Superior temporal gyrus (tissue), 1 donor: ENCODE measurements at regions not wholly inside any gene's neighbourhood (a gene's known extent, or its start where the extent isn't known, plus 50 kb on each side); places are given as distances from the start of the nearest gene placed in this dataset.

Experiments
- DNase-seq: peaks from one replicate; pipeline ENCODE4 v3.0.0-alpha.2; 2016; ENCODE audit errors: extremely low spot score

DNA sequence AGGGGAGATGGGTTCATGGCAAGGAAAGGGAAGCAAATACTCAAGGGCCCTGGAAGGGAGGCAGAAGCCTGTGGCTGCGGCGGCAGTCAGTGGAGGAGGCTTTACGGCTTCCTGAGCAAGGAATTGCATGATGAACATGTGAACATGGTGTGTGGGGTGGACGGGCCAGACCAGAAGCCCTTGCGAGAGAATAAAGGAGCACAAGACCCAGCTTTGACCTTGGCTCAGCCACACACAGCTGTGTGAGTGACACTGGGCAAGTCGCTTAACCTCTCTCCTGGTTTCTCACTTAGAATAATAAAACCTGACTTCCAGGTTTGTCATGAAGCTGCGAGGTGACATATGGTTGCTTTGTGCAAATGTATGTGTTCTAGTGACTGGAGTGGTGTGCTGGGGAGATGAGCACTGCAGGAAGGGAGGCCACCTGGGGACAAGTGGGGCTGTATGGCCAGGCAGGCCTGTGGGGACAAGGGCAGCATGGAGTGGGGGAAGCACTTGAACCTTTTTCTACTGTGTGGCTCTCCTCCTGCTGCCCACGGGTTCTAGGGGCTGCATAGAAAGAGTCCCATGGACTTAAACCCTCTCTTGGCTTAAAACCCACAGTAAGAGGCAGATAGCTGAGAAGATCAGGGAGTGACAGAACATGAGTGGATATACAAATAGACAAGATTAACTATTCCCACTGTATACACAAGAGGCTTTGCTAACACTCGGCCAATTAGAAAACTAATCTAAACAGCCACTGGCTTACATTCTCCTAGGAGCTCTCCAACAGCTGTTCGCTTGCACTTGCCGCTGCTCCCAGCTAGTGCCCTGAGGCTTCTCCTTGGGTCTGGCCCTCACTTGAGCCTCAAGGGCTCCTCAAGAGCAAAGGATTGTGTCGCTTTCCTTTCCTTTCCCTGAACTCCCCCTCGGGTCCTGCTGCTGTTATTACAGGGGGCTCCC is 67.3 kb upstream of the CDON start:
- DNase-seq, result no peak

DNA sequence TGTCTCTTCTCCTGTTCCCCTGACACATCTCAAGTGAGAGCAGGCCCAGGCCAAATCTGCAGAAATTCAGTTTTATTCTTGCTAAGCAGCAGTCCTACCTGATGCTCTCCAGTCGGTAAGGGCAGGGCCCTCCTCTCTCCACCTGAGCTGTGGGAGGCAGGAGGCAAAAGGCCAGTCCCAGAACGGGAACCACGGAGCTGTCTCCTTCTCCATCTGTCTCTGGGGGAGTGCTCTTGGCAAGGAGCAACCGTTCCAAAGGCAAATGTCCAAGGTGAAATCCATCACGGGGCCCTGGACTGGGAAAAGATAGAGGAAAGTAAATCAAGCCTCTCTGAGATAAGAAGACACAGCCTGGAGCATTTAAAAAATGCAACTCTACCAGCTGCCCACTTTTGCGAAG is 65.2 kb upstream of the CDON start:
- no peak for DNase-seq

DNA sequence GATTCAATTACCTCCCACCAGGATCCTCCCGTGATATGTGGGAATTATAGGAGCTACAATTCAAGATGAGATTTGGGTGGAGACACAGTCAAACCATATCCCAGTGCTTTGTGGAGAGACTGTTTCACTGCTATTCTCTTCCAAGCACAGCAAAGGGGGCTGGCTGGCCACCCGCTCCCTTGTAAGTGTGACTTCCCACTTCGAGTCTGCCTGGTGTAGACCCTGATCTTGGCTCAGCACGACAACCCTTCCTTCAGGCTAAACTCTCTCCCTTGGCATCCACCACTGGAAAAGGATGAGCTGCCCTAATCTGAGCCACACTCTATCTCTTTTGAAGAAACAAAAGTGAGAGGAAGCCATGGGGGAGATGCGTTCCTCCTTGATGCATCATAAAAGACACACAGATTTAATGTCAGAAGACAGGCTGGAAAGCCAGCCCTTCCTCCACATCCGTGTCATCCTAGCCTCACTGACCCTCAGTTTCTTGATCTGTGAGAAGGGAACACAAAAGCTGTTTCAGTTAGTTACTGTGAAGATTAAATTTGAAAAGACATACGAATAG is 64.7 kb upstream of the CDON start:
- DNase-seq, result no peak

DNA sequence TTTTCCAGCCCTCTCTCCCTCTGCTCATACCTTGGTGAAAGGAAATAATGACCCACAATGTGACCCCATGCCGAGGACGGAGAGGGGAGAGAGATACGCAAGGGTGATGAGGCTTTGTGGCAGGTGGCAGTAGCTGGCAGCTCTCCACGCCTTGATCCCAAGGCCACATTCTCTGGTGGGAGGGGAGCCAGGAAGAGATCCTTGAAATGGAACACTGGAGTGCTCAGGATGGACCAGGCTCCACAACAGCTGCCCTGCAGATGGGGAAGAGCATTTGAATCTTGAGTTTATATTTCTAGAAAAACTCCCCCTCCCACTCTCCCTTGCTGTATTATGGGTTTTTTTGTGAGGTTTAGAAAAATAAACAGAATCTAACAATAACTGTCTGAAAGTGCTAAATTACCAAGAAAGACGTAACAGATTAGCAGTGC is 61.6 kb upstream of the CDON start:
- DNase-seq, result no peak

DNA sequence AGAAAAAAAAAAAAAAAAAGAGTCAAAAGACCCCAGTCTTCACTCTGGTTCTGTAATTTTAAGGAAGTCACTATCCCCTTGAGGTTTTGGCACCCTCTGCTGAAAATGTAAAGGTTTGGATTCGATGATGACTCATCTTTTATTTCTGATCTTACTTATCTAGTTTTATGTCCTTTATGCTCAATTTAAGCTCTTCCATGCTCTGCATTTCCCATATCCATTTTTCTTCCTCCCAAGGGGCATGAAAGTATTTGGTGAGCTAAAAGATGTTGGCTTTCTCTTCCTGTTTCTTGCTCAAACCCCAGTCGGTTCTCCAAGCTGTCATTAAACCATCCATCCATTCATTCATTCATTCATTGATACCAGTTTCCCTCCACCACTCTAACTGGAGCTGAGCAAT is 61.0 kb upstream of the CDON start:
- no peak for DNase-seq

DNA sequence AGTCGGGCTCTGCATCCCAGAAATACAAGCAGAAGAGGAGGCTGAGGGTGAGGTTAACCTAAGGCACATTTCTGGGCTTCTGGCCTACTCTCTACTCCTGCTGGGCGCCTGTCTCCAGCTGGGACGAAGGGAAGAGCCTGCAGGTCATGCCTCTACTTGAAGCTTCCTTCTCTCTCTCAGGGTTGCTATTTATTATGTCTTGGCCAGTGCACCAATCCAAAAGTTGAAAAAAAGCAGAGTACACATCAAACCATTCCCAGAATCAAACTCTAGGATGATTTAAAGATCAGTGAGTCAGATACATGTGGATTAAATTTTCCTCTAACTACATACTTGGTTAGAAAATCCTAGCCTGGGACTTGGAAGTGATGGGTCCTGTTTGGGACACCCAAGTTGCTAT is 60.2 kb upstream of the CDON start:
- DNase-seq, result no peak

DNA sequence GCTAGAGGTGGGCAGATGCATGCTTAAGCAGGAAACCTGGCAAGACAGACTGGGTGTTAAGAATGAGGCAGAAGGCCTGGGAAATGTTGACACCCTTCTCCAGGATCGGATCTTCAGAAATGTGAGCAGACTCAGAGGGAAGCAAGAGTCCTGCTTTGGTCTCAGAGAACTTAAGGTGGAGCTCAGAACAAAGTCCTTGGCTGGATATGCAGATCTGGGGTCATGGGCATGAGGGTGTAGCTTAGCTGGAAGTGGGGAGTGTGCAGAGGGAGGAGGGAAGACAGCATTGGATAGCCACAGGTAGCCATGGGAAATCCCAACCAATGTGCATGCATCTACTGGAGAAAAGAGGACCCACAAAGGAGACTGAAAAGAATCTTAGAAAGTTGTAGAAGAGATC is 58.6 kb upstream of the CDON start:
- no peak for DNase-seq

DNA sequence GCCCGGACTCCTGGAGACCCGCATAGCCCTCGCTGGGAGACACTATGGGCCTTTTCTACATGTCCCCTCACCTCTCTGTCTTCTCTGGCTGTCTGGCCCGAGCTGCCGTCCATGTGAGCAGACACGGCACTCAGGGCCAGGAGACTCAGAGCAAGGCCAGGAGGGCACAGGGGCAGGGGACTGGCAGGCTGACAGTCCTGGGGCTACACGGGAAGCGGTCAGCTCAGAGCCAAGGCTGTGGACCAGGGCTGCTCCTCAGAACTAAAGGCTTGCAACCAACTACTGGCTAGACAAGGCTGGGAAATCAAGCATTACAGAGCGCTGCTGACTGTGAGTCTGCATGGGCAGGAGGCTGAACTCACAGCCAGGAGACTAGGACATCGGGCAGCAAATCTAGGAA is 56.1 kb upstream of the CDON start:
- DNase-seq, result no peak

DNA sequence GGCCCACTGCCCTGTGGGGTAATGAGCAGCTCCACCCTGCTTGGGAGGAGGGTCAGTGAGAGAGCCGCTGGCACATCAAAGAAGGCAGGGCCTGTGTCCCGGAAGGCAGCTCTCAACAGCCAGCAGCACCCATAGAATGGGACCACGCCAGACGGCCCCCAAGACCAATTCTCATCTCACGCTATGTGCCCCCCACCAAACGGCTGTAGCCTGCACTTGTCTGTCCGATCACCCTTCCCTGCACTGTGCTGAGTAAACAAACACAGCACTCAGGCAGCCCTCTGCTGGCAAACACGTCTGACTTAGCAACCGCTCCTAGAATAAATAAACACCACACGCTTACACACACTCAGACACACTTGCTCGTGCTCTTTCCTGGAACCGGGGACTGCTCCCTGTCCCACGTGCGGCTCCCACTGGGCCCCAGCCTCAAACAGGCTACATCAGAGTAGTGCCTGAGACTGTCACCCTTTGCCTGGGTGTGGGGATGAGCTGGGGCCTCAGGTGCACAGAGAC is 53.2 kb upstream of the CDON start:
- no peak for DNase-seq

DNA sequence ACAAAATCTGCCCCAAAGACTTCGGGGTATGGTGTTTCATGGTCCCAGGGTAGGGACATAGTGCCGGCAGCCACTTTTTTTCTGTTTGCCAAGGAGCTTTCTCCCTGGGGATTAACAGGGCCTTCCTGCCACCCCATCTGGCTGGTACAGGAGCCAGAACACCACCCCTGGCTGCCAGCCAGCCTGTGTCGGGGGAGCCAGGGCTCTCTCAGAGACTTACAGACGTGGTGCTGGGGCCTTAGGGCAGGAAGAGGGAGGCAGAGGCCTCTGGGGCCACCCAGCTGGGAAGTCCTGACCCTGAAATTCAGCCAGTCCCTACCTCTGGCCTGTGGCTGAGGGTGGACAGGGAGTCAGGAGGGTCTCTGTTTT is 52.4 kb upstream of the CDON start:
- no peak for DNase-seq

DNA sequence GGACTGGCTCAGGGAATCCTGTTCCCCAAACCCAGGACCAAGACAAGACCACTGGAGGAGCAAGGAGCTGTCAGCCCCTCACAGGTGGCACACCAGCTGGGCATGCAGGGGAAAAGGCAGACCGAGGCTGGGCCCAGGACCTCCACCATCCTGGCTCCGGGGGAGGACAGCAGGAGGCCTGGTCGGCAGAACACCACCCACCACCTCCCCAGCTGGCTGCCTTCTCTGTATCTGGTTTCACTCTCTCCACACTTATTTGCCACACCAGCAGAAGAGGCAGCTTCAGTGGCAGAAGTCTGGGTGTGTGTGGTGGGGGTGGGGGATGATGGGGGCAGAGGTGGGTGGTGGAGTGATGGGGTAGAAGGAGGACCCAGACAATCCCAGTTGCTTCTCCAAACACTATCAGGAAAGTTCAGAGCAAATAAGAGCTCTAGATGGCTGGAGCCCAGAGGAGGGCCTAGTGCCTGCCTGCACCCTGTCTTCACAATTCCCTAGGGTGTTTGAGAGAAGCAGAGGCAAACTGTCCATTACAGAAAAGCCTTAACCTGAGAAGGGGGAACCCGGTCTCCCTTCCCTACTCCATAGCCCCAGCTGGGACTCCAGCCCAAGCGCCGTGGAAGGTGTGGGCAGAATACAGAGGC is 51.9 kb upstream of the CDON start:
- DNase-seq, result no peak

DNA sequence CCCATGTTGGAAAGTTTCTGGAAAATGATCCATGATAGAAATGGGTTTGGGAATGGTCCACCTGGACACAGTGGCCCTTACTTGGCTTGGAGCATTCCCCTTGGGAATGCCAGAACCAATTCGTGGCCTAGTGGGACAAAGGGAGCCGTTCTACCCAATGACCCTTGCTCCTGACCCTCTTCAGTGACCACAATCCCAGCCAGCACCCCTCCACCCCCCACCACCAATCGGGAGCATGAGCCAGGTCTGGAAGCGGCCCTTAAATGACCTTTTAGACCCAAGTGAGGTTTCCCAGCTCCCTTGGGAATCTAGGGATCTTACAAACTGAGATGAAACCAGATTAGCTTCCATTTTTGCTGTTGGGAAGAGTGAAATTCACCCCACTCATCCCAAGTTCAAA is 51.3 kb upstream of the CDON start:
- DNase-seq, result no peak

DNA sequence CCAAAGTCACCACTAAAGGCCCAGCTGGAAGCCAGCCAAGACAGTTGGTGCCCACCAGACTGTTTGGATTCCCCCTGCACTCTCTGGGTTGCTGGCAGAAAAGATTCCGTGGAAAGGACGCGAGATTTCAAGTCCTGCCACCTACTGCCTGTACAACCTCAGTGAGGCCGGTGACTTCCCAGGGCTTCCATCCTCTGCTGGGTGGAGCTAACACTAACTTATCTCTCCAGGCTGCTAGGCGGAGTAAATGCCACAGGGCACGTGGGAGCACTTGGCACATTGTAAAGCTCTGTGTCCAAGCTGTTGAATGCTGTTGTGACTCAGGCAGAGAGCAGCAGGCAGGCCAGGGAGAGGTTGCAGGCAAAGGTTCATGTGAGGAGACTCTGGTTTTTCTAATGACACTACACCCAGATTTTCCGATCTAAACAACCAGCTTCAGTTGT is 50.9 kb upstream of the CDON start:
- no peak for DNase-seq

DNA sequence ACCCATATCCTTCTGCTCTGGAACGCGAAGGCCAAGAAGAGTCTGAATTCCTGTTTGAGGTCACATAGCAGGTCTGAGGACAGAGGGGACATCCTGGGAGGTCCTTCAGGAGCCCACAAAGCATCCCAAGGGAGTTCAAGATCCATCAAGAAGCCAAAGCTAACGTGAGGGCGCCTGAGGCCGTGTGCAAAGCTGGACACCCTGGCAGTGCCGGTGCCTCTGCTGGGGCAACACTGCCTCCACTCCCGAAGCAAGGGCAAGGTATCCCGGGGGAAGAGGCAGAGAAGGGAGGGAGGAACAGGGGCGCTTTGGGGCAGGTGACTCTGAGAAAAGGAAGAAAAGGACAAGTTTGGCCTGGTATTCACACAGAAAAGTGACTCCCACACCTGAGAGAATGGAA is 50.3 kb upstream of the CDON start:
- DNase-seq, result no peak

DNA sequence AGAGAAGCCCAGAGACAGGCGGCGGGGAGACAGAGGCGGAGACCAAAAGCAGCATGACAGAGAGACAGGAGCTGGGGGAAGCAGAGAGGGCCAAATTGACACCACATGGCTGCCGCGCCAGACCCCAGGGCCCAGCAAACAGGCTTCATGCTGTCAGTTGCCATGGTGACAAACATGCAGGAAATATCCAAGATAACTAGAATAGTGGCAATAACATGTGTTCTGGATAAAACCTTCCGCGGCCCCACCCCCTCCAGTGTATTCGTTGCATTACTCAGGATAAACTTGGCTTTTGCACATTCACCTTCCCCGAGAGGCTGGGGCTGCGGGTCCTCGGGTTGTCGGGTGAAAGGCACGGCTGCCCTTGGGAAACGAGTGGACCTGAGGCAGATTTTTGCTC is 49.9 kb upstream of the CDON start:
- DNase-seq, result no peak
